ENCODE measurements at regions not wholly inside any gene's neighbourhood (a gene's known extent, or its start where the extent isn't known, plus 50 kb on each side); places are given as distances from the start of the nearest gene placed in this dataset.

- in situ Hi-C loops (cut with HindIII; ENCODE audit: low pct_unique_long_range_greater_than_20kb, low sequenced_read_pairs): no loop called here
- DNase-seq (ENCODE audit: low read depth in 1 of 2, low spot score in 1 of 2): no peak
- TF ChIP-seq JUND (IDR thresholded peaks at IDR 0.05; ENCODE audit: low read depth): no peak
These were observed 188.5 kb downstream of the TM2D1 start for GRCh38 chr1:61536174-61537108.

- no peak for TF ChIP-seq JUND (IDR thresholded peaks at IDR 0.05; ENCODE audit: low read depth)
- in situ Hi-C loops (cut with HindIII; ENCODE audit: low pct_unique_long_range_greater_than_20kb, low sequenced_read_pairs): no loop called here
- no peak for DNase-seq (ENCODE audit: low read depth in 1 of 2, low spot score in 1 of 2)
These were observed 190.1 kb downstream of the TM2D1 start for GRCh38 chr1:61534847-61535246.

GRCh38 chr1:61533546-61533945 lies 191.4 kb downstream of the TM2D1 start:
- TF ChIP-seq JUND (IDR thresholded peaks at IDR 0.05; ENCODE audit: low read depth): no peak
- no peak for DNase-seq (ENCODE audit: low read depth in 1 of 2, low spot score in 1 of 2)
- in situ Hi-C loops (cut with HindIII; ENCODE audit: low pct_unique_long_range_greater_than_20kb, low sequenced_read_pairs): no loop called here

GRCh38 chr1:61531716-61532115 lies 193.2 kb downstream of the TM2D1 start:
- TF ChIP-seq JUND (IDR thresholded peaks at IDR 0.05; ENCODE audit: low read depth): no peak
- DNase-seq (ENCODE audit: low read depth in 1 of 2, low spot score in 1 of 2): no peak
- in situ Hi-C loops (cut with HindIII; ENCODE audit: low pct_unique_long_range_greater_than_20kb, low sequenced_read_pairs): no loop called here

GRCh38 chr1:61523893-61524605 lies 200.9 kb downstream of the TM2D1 start:
- TF ChIP-seq JUND (IDR thresholded peaks at IDR 0.05; ENCODE audit: low read depth): no peak
- in situ Hi-C loops (cut with HindIII; ENCODE audit: low pct_unique_long_range_greater_than_20kb, low sequenced_read_pairs): no loop called here
- DNase-seq (ENCODE audit: low read depth in 1 of 2, low spot score in 1 of 2): no peak

- DNase-seq (ENCODE audit: low read depth in 1 of 2, low spot score in 1 of 2): no peak
- TF ChIP-seq JUND (IDR thresholded peaks at IDR 0.05; ENCODE audit: low read depth): no peak
- in situ Hi-C loops (cut with HindIII; ENCODE audit: low pct_unique_long_range_greater_than_20kb, low sequenced_read_pairs): no loop called here
These were observed 201.7 kb downstream of the TM2D1 start for GRCh38 chr1:61523229-61523628.

- TF ChIP-seq JUND (IDR thresholded peaks at IDR 0.05; ENCODE audit: low read depth): no peak
- no peak for DNase-seq (ENCODE audit: low read depth in 1 of 2, low spot score in 1 of 2)
- in situ Hi-C loops (cut with HindIII; ENCODE audit: low pct_unique_long_range_greater_than_20kb, low sequenced_read_pairs): no loop called here
These were observed 204.5 kb downstream of the TM2D1 start for GRCh38 chr1:61520401-61520800.

GRCh38 chr1:61519631-61520030 lies 205.3 kb downstream of the TM2D1 start:
- DNase-seq (ENCODE audit: low read depth in 1 of 2, low spot score in 1 of 2): no peak
- no peak for TF ChIP-seq JUND (IDR thresholded peaks at IDR 0.05; ENCODE audit: low read depth)
- in situ Hi-C loops (cut with HindIII; ENCODE audit: low pct_unique_long_range_greater_than_20kb, low sequenced_read_pairs): no loop called here

- in situ Hi-C loops (cut with HindIII; ENCODE audit: low pct_unique_long_range_greater_than_20kb, low sequenced_read_pairs): no loop called here
- TF ChIP-seq JUND (IDR thresholded peaks at IDR 0.05; ENCODE audit: low read depth): no peak
- no peak for DNase-seq (ENCODE audit: low read depth in 1 of 2, low spot score in 1 of 2)
These were observed 206.1 kb downstream of the TM2D1 start for GRCh38 chr1:61518670-61519400.

GRCh38 chr1:61517345-61517744 lies 207.6 kb downstream of the TM2D1 start:
- in situ Hi-C loops (cut with HindIII; ENCODE audit: low pct_unique_long_range_greater_than_20kb, low sequenced_read_pairs): no loop called here
- TF ChIP-seq JUND (IDR thresholded peaks at IDR 0.05; ENCODE audit: low read depth): no peak
- no peak for DNase-seq (ENCODE audit: low read depth in 1 of 2, low spot score in 1 of 2)

GRCh38 chr1:61515096-61515495 lies 209.8 kb downstream of the TM2D1 start:
- in situ Hi-C loops (cut with HindIII; ENCODE audit: low pct_unique_long_range_greater_than_20kb, low sequenced_read_pairs): no loop called here
- no peak for TF ChIP-seq JUND (IDR thresholded peaks at IDR 0.05; ENCODE audit: low read depth)
- DNase-seq (ENCODE audit: low read depth in 1 of 2, low spot score in 1 of 2): no peak
